ENCODE measurements at regions not wholly inside any gene's neighbourhood (a gene's known extent, or its start where the extent isn't known, plus 50 kb on each side); places are given as distances from the start of the nearest gene placed in this dataset.

DNA sequence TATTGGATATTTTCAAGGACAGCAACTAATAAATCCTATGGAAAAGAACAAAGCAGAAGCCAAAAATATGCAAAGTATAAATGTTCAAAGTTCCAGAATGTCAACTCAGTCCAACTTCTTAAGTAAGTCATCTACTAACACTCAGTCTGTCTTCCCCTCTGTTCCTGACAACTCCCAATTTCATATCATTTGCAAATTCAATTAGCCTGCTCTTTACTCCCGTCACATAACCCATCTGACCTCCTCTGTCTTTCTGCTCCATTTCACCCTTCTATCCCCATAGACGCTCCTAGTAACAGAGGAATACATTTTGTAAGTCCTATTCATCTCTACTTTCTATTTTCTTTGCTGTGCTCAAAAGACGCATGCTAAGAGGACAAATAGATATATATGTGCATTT lies 659.8 kb upstream of the MEF2C start:
- H3K9me3 ChIP-seq (ENCODE audit: control insufficient read depth in 2 of 3, insufficient read depth in 1 of 3, low read length in 3 of 3), result no peaks in the 10 kb centered on the region
- no peak overlapping the region for H3K9ac ChIP-seq (ENCODE audit: low read length in 3 of 3)
- H3K4me3 ChIP-seq (ENCODE audit: low read length in 3 of 3), result no peak overlapping the region
- intact Hi-C loops (cut with DNase I), result no loop called here
- FAIRE-seq (no peak), DNase-seq (no peak)
- H3K27ac ChIP-seq (ENCODE audit: low read depth in 2 of 2, low read length in 2 of 2), result no peak overlapping the region
- no peaks in the 10 kb centered on the region for H3K4me1 ChIP-seq (ENCODE audit: control insufficient read depth in 2 of 3, insufficient read depth in 2 of 3, low read depth in 1 of 3, low read length in 3 of 3)
- TF ChIP-seq, protein P1, sequence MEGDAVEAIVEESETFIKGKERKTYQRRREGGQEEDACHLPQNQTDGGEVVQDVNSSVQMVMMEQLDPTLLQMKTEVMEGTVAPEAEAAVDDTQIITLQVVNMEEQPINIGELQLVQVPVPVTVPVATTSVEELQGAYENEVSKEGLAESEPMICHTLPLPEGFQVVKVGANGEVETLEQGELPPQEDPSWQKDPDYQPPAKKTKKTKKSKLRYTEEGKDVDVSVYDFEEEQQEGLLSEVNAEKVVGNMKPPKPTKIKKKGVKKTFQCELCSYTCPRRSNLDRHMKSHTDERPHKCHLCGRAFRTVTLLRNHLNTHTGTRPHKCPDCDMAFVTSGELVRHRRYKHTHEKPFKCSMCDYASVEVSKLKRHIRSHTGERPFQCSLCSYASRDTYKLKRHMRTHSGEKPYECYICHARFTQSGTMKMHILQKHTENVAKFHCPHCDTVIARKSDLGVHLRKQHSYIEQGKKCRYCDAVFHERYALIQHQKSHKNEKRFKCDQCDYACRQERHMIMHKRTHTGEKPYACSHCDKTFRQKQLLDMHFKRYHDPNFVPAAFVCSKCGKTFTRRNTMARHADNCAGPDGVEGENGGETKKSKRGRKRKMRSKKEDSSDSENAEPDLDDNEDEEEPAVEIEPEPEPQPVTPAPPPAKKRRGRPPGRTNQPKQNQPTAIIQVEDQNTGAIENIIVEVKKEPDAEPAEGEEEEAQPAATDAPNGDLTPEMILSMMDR (IDR thresholded peaks at IDR 0.05; ENCODE audit: borderline replicate concordance, extremely low read depth, insufficient read depth), result no peak
- H3K27me3 ChIP-seq (ENCODE audit: control insufficient read depth, insufficient read depth, low read length), result no peaks in the 10 kb centered on the region
- no peaks in the 10 kb centered on the region for H3K36me3 ChIP-seq (ENCODE audit: control insufficient read depth in 2 of 3, insufficient read depth in 3 of 3, low read length in 3 of 3)

DNA sequence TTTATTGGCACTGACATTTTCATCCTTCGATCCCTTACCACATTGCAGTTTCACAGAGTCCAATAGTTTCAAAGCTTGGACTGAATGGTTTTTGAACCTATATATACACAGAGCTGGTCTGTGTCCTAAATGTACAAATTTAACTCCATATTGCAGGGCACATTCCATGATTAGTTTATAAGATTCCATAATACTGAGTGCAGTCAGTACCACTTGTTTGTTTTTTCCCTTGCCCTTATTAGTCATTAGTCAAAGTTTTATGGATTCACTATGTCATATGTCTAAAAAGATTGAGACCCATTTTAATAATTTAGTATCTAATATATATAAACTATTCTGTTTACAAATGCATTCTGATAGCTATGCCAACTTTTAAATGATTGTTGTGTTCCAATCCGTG lies 654.8 kb upstream of the MEF2C start:
- TF ChIP-seq, protein P1 (IDR thresholded peaks at IDR 0.05; ENCODE audit: borderline replicate concordance, extremely low read depth, insufficient read depth), result no peak
- H3K4me3 ChIP-seq (ENCODE audit: low read length in 3 of 3), result no peak overlapping the region
- intact Hi-C loops (cut with DNase I), result no loop called here
- no peak for DNase-seq
- no peaks in the 10 kb centered on the region for H3K27me3 ChIP-seq (ENCODE audit: control insufficient read depth, insufficient read depth, low read length)
- FAIRE-seq, result no peak
- H3K27ac ChIP-seq (ENCODE audit: low read depth in 2 of 2, low read length in 2 of 2), result no peak overlapping the region
- H3K4me1 ChIP-seq (ENCODE audit: control insufficient read depth in 2 of 3, insufficient read depth in 2 of 3, low read depth in 1 of 3, low read length in 3 of 3), result no peaks in the 10 kb centered on the region
- no peaks in the 10 kb centered on the region for H3K36me3 ChIP-seq (ENCODE audit: control insufficient read depth in 2 of 3, insufficient read depth in 3 of 3, low read length in 3 of 3)
- H3K9ac ChIP-seq (ENCODE audit: low read length in 3 of 3), result no peak overlapping the region
- no peaks in the 10 kb centered on the region for H3K9me3 ChIP-seq (ENCODE audit: control insufficient read depth in 2 of 3, insufficient read depth in 1 of 3, low read length in 3 of 3)

DNA sequence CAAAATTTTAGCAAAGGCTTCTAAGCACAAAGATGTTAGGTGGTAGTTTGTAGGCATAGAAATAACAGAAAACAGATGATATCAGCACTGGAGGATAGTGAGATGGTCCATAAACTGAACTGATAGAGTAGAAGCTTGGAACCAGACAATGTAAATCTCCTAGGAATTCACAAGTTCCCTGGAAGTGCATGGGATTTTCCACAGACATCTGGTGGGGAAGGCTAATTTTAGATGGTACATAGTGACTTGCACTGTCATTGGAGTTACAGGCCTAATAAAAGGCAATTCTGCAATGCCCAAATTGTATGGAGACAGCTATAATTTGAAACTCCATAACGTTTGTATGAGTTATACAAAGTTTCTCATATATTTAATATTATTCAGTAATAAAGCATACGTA lies 653.0 kb upstream of the MEF2C start:
- no peaks in the 10 kb centered on the region for H3K9me3 ChIP-seq (ENCODE audit: control insufficient read depth in 2 of 3, insufficient read depth in 1 of 3, low read length in 3 of 3)
- no peak for DNase-seq
- TF ChIP-seq, protein P1 (IDR thresholded peaks at IDR 0.05; ENCODE audit: borderline replicate concordance, extremely low read depth, insufficient read depth), result no peak
- no peak overlapping the region for H3K9ac ChIP-seq (ENCODE audit: low read length in 3 of 3)
- no peaks in the 10 kb centered on the region for H3K4me1 ChIP-seq (ENCODE audit: control insufficient read depth in 2 of 3, insufficient read depth in 2 of 3, low read depth in 1 of 3, low read length in 3 of 3)
- H3K4me3 ChIP-seq (ENCODE audit: low read length in 3 of 3), result no peak overlapping the region
- no peak for FAIRE-seq
- H3K27me3 ChIP-seq (ENCODE audit: control insufficient read depth, insufficient read depth, low read length), result no peaks in the 10 kb centered on the region
- no peaks in the 10 kb centered on the region for H3K36me3 ChIP-seq (ENCODE audit: control insufficient read depth in 2 of 3, insufficient read depth in 3 of 3, low read length in 3 of 3)
- intact Hi-C loops (cut with DNase I), result no loop called here
- H3K27ac ChIP-seq (ENCODE audit: low read depth in 2 of 2, low read length in 2 of 2), result no peak overlapping the region

GRCh38 chr5:89535411-89535810 lies 652.4 kb upstream of the MEF2C start:
- Histone ChIP-seq H3K4me3 (ENCODE audit: low read length in 3 of 3) (no peak overlapping the region), H3K27me3 (ENCODE audit: control insufficient read depth, insufficient read depth, low read length) (no peaks in the 10 kb centered on the region), H3K9ac (ENCODE audit: low read length in 3 of 3) (no peak overlapping the region), H3K9me3 (ENCODE audit: control insufficient read depth in 2 of 3, insufficient read depth in 1 of 3, low read length in 3 of 3) (no peaks in the 10 kb centered on the region), H3K4me1 (ENCODE audit: control insufficient read depth in 2 of 3, insufficient read depth in 2 of 3, low read depth in 1 of 3, low read length in 3 of 3) (no peaks in the 10 kb centered on the region), H3K27ac (ENCODE audit: low read depth in 2 of 2, low read length in 2 of 2) (no peak overlapping the region), H3K36me3 (ENCODE audit: control insufficient read depth in 2 of 3, insufficient read depth in 3 of 3, low read length in 3 of 3) (no peaks in the 10 kb centered on the region)
- no peak for FAIRE-seq
- intact Hi-C loops (cut with DNase I), result no loop called here
- no peak for DNase-seq
- TF ChIP-seq, protein P1 (IDR thresholded peaks at IDR 0.05; ENCODE audit: borderline replicate concordance, extremely low read depth, insufficient read depth), result no peak
